HL-60 (cell line): ENCODE measurements at regions not wholly inside any gene's neighbourhood (a gene's known extent, or its start where the extent isn't known, plus 50 kb on each side); places are given as distances from the start of the nearest gene placed in this dataset.

Source experiments
- DNase-seq, 2 experiments: peaks; one replicate each; pipeline ENCODE4 v3.0.0-alpha.2; 2010 to 2020; ENCODE audit warnings: low read depth in 1 of 2, low spot score in 1 of 2
- H3K27ac ChIP-seq: fragments of 250-450 bp; sonication (Bioruptor Pico); replicated peaks from 2 replicates; pipeline ENCODE4 v1.5.1; 2020; ENCODE audit warnings: mild to moderate bottlenecking, moderate library complexity
- H3K27me3 ChIP-seq: fragments of 250-450 bp; sonication (Bioruptor Pico); 2 replicates; pipeline ENCODE4 v1.5.1; 2021; ENCODE audit warnings: mild to moderate bottlenecking, moderate library complexity; ENCODE audit not compliant: insufficient read depth, poor library complexity, severe bottlenecking
- H3K4me3 ChIP-seq: replicated peaks from 2 replicates; pipeline ENCODE4 v1.5.1; 2011; ENCODE audit warnings: mild to moderate bottlenecking, control low read depth, low read length; ENCODE audit not compliant: insufficient read depth
- GABPA ChIP-seq: IDR thresholded peaks from 2 replicates; pipeline ENCODE4 v1.6.1; 2012; ENCODE audit warnings: low read depth
- POLR2AphosphoS5 ChIP-seq: IDR thresholded peaks from 2 replicates; pipeline ENCODE4 v1.6.1; 2012; ENCODE audit warnings: low read depth
- SPI1 ChIP-seq: IDR thresholded peaks from 2 replicates; pipeline ENCODE4 v1.6.1; 2012; ENCODE audit warnings: low read depth, mild to moderate bottlenecking, borderline replicate concordance
- TF ChIP-seq, protein P1 (sequence below): IDR thresholded peaks from 2 replicates; pipeline ENCODE4 v1.6.1; 2012; ENCODE audit warnings: low read depth; ENCODE audit not compliant: insufficient replicate concordance
- TF ChIP-seq, protein P2 (sequence below): IDR thresholded peaks from one replicate; pipeline ENCODE4 v1.5.1; 2011; ENCODE audit warnings: low read length, control low read depth, inconsistent platforms; ENCODE audit not compliant: insufficient read depth

DNA sequence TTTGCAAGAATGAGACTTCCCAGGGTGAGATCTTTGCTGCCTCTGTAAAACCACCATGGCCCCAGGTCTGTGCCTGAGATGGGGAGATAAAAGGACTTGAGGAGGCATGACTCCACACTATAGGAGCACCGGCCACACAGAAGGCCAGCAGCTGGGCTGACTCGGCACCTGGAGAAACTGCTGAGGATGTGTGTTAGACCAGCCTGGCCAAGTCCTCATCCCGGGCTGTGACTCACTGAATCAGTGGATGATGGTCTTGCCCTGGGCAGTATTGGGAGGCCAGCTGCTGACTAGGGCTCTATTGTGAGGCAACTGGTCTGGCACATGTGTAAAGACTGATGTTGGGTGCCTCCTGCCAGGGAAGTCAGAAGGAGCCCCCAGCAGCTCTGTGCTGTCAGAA, 286.2 kb downstream of the ACTL7B start:
- Histone ChIP-seq H3K27me3 (no peaks in the 10 kb centered on the region), H3K27ac (no peak overlapping the region), H3K4me3 (no peak overlapping the region)
- DNase-seq, result no peak
- no peak for TF ChIP-seq GABPA
- TF ChIP-seq, protein P1, sequence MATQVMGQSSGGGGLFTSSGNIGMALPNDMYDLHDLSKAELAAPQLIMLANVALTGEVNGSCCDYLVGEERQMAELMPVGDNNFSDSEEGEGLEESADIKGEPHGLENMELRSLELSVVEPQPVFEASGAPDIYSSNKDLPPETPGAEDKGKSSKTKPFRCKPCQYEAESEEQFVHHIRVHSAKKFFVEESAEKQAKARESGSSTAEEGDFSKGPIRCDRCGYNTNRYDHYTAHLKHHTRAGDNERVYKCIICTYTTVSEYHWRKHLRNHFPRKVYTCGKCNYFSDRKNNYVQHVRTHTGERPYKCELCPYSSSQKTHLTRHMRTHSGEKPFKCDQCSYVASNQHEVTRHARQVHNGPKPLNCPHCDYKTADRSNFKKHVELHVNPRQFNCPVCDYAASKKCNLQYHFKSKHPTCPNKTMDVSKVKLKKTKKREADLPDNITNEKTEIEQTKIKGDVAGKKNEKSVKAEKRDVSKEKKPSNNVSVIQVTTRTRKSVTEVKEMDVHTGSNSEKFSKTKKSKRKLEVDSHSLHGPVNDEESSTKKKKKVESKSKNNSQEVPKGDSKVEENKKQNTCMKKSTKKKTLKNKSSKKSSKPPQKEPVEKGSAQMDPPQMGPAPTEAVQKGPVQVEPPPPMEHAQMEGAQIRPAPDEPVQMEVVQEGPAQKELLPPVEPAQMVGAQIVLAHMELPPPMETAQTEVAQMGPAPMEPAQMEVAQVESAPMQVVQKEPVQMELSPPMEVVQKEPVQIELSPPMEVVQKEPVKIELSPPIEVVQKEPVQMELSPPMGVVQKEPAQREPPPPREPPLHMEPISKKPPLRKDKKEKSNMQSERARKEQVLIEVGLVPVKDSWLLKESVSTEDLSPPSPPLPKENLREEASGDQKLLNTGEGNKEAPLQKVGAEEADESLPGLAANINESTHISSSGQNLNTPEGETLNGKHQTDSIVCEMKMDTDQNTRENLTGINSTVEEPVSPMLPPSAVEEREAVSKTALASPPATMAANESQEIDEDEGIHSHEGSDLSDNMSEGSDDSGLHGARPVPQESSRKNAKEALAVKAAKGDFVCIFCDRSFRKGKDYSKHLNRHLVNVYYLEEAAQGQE, result no peak
- TF ChIP-seq, protein P2, sequence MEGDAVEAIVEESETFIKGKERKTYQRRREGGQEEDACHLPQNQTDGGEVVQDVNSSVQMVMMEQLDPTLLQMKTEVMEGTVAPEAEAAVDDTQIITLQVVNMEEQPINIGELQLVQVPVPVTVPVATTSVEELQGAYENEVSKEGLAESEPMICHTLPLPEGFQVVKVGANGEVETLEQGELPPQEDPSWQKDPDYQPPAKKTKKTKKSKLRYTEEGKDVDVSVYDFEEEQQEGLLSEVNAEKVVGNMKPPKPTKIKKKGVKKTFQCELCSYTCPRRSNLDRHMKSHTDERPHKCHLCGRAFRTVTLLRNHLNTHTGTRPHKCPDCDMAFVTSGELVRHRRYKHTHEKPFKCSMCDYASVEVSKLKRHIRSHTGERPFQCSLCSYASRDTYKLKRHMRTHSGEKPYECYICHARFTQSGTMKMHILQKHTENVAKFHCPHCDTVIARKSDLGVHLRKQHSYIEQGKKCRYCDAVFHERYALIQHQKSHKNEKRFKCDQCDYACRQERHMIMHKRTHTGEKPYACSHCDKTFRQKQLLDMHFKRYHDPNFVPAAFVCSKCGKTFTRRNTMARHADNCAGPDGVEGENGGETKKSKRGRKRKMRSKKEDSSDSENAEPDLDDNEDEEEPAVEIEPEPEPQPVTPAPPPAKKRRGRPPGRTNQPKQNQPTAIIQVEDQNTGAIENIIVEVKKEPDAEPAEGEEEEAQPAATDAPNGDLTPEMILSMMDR, result no peak

DNA sequence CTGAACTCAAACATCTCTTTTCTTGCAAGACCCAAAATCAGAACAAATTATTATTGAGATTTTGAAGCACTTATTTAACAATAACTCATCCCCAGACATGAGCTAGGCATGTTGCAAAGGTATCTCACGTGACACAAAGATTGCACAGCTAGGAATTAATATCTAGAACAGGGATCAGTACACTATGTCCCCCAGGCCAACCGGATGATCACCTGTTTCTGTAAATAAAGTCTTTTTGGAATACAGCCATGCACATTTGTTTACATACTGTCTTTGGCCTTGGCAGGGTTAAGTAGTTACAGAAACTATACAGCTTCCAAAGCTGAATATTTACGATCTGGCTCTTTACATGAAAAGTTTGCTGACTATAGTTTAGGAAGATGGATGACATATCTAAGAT, 287.7 kb downstream of the ACTL7B start:
- Histone ChIP-seq H3K27me3 (no peaks in the 10 kb centered on the region), H3K4me3 (no peak overlapping the region), H3K27ac (no peak overlapping the region)
- TF ChIP-seq, protein P2, result no peak
- TF ChIP-seq POLR2AphosphoS5 (no peak), SPI1 (no peak), GABPA (no peak)
- TF ChIP-seq, protein P1, result no peak
- no peak for DNase-seq

DNA sequence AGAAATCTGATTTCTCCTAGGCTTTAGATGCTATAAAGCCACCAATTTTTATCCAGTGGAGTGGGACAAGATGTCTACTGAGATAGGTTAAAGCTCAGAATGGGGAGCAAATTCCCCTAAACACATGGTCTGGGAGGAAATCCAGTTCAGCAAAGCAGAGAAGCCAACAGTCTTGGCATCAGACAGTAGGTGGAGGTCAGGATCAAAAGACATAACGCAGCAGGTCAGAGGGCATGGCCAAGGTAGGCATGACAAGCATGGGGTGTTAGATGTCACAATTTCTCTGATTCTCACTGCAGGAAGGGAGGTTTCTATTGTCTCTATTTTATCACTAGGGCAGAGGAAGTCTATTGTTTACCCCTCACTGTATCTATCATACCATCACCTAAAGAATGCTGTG, 288.2 kb downstream of the ACTL7B start:
- TF ChIP-seq SPI1, result no peak
- TF ChIP-seq POLR2AphosphoS5, result no peak
- TF ChIP-seq, protein P1, result no peak
- TF ChIP-seq, protein P2, result no peak
- TF ChIP-seq GABPA, result no peak
- no peak overlapping the region for H3K4me3 ChIP-seq
- H3K27ac ChIP-seq, result no peak overlapping the region
- DNase-seq, result no peak
- H3K27me3 ChIP-seq, result no peaks in the 10 kb centered on the region
